B cell (primary cell): ENCODE measurements at regions not wholly inside any gene's neighbourhood (a gene's known extent, or its start where the extent isn't known, plus 50 kb on each side); places are given as distances from the start of the nearest gene placed in this dataset.

Experiments
- ATAC-seq: fragments of 200-7000 bp; cut with Tn5 transposase; one replicate; pipeline ENCODE4 v1.10.0; 2021; ENCODE audit warnings: low read depth, mild to moderate bottlenecking, moderate number of reproducible peaks, moderate library complexity
- CTCF ChIA-PET: fragments of 350-600 bp; sonication (Branson Sonifier 250); formaldehyde crosslinking; loops from one replicate; lab custom pipeline; 2021; ENCODE audit warnings: antibody characterized with exemption, inconsistent platforms; lab: Charles Lee
- POLR2A ChIA-PET: fragments of 350-600 bp; sonication (Branson Sonifier 250); formaldehyde crosslinking; loops from one replicate; lab custom pipeline; 2021; ENCODE audit warnings: antibody characterized with exemption; lab: Charles Lee
- DNase-seq: peaks from one replicate; pipeline ENCODE4 v3.0.0; 2013
- H2AFZ ChIP-seq: 2 replicates; pipeline ENCODE4 v1.6.1; 2012; ENCODE audit warnings: mild to moderate bottlenecking, low read depth, low read length; ENCODE audit not compliant: insufficient read depth, poor library complexity, severe bottlenecking
- H3K27ac ChIP-seq, 2 donors: 1 replicate in 1 of 2; 2 replicates in 1 of 2; pipeline ENCODE4 v1.5.1; 2012 to 2013; ENCODE audit warnings: low read length in 2 of 2, mild to moderate bottlenecking in 2 of 2, moderate library complexity in 1 of 2
- H3K27me3 ChIP-seq, 4 experiments: fragments of 200-600 bp in 1 of 4; sonication (generic) in 1 of 4; replicated peaks in 1 of 4; 1 replicate in 2 of 4; 2 replicates in 2 of 4; pipeline versions ENCODE4 v1.6.1 to v1.7.0; 2013 to 2016; ENCODE audit warnings: low read length in 3 of 4, mild to moderate bottlenecking in 2 of 4, mixed read lengths in 1 of 4, moderate library complexity in 1 of 4; ENCODE audit not compliant: insufficient read depth in 4 of 4, control insufficient read depth in 3 of 4; ENCODE audit errors: control extremely low read depth in 1 of 4
- H3K36me3 ChIP-seq, 2 experiments: replicated peaks in 1 of 2; 1 replicate in 1 of 2; 2 replicates in 1 of 2; pipeline versions ENCODE4 v1.6.1 to v1.7.1; 2013; ENCODE audit warnings: low read length in 1 of 2; ENCODE audit not compliant: insufficient read depth in 2 of 2, control insufficient read depth in 1 of 2; ENCODE audit errors: control extremely low read depth in 1 of 2, extremely low read depth in 1 of 2
- H3K4me1 ChIP-seq, 2 donors: fragments of 200-600 bp in 1 of 2; sonication (generic) in 1 of 2; 1 replicate in 1 of 2; 2 replicates in 1 of 2; pipeline versions ENCODE4 v1.5.1 to v1.6.1; 2013 to 2017; ENCODE audit warnings: low read length in 2 of 2; ENCODE audit not compliant: control insufficient read depth in 2 of 2, insufficient read depth in 2 of 2
- H3K4me2 ChIP-seq: replicated peaks from 2 replicates; pipeline ENCODE3; 2012; ENCODE audit warnings: mild to moderate bottlenecking, low read depth, low read length; ENCODE audit not compliant: poor library complexity, severe bottlenecking
- H3K4me3 ChIP-seq, 5 experiments: fragments of 200-600 bp in 1 of 5; sonication (generic) in 1 of 5; 1 replicate in 3 of 5; 2 replicates in 2 of 5; pipeline versions ENCODE4 v1.5.1 to v1.7.0; 2011 to 2016; ENCODE audit warnings: low read length in 4 of 5, mild to moderate bottlenecking in 4 of 5, low read depth in 2 of 5, control low read depth in 1 of 5, moderate library complexity in 1 of 5; ENCODE audit not compliant: insufficient read depth in 1 of 5; ENCODE audit errors: control extremely low read depth in 1 of 5, extremely low read depth in 1 of 5
- H3K79me2 ChIP-seq: fragments of 200-600 bp; sonication (generic); one replicate; pipeline ENCODE4 v1.6.0; 2016; ENCODE audit warnings: low read length; ENCODE audit not compliant: control insufficient read depth, insufficient read depth
- H3K9ac ChIP-seq: fragments of 200-600 bp; sonication (generic); 2 replicates; pipeline ENCODE4 v1.6.1; 2017; ENCODE audit warnings: mild to moderate bottlenecking, low read length, moderate library complexity
- H3K9me3 ChIP-seq, 3 donors: one replicate each; pipeline versions ENCODE4 v1.6.1 to v1.7.1; 2013; ENCODE audit warnings: low read length in 2 of 3; ENCODE audit not compliant: control insufficient read depth in 2 of 3, insufficient read depth in 1 of 3; ENCODE audit errors: control extremely low read depth in 1 of 3
- H4K20me1 ChIP-seq: 2 replicates; pipeline ENCODE4 v1.6.0; 2012; ENCODE audit warnings: mild to moderate bottlenecking, low read length; ENCODE audit not compliant: insufficient read depth, control insufficient read depth, poor library complexity, severe bottlenecking
- H3K27ac Mint-ChIP-seq: one replicate; pipeline ENCODE4 v1.8.0; 2021; ENCODE audit warnings: mixed read lengths
- H3K27me3 Mint-ChIP-seq: one replicate; pipeline ENCODE4 v1.8.0; 2021; ENCODE audit warnings: mixed read lengths
- H3K4me1 Mint-ChIP-seq: one replicate; pipeline ENCODE4 v1.8.0; 2021; ENCODE audit warnings: mixed read lengths
- H3K4me3 Mint-ChIP-seq: one replicate; pipeline ENCODE4 v1.8.0; 2021; ENCODE audit warnings: mixed read lengths
- H3K9me3 Mint-ChIP-seq: one replicate; pipeline ENCODE4 v1.8.0; 2022; ENCODE audit warnings: mixed read lengths; ENCODE audit not compliant: insufficient read depth
- EZH2 ChIP-seq: IDR thresholded peaks from 2 replicates; pipeline ENCODE4 v1.6.1; 2012; ENCODE audit warnings: borderline replicate concordance, low read depth, mild to moderate bottlenecking, moderate library complexity, low read length; ENCODE audit not compliant: insufficient read depth, poor library complexity, severe bottlenecking
- WGBS: methylation state at CpG from one replicate; pipeline ENCODE4 v1.1.5; 2013; ENCODE audit warnings: missing lambda C conversion rate; ENCODE audit not compliant: insufficient coverage; 5-methylcytosine and 5-hydroxymethylcytosine counted together
- intact Hi-C: fragments of 100-400 bp; cut with micrococcal nuclease; formaldehyde crosslinking; loops from one replicate; pipeline ENCODE4 v1.10.0; 2022
- TF ChIP-seq, protein P1 (sequence below): fragments of 200-600 bp; IDR thresholded peaks from one replicate; pipeline ENCODE4 v1.8.0; 2022; ENCODE audit warnings: antibody characterized with exemption, mild to moderate bottlenecking

- ATAC-seq, result no peak
- H3K9me3 Mint-ChIP-seq, result peaks cover 12% of the 10 kb centered on the region
- H3K79me2 ChIP-seq, result no peaks in the 10 kb centered on the region
- no peak overlapping the region for H2AFZ ChIP-seq
- H4K20me1 ChIP-seq, result no peaks in the 10 kb centered on the region
- no peaks in the 10 kb centered on the region for H3K36me3 ChIP-seq
- no peaks in the 10 kb centered on the region for H3K4me1 Mint-ChIP-seq
- POLR2A ChIA-PET, result no interaction called here
- intact Hi-C loops, result no loop called here
- DNase-seq, result no peak
- H3K4me2 ChIP-seq, result no peak overlapping the region
- H3K27me3 ChIP-seq, result no peaks in the 10 kb centered on the region
- no peak for TF ChIP-seq EZH2
- TF ChIP-seq, protein P1, sequence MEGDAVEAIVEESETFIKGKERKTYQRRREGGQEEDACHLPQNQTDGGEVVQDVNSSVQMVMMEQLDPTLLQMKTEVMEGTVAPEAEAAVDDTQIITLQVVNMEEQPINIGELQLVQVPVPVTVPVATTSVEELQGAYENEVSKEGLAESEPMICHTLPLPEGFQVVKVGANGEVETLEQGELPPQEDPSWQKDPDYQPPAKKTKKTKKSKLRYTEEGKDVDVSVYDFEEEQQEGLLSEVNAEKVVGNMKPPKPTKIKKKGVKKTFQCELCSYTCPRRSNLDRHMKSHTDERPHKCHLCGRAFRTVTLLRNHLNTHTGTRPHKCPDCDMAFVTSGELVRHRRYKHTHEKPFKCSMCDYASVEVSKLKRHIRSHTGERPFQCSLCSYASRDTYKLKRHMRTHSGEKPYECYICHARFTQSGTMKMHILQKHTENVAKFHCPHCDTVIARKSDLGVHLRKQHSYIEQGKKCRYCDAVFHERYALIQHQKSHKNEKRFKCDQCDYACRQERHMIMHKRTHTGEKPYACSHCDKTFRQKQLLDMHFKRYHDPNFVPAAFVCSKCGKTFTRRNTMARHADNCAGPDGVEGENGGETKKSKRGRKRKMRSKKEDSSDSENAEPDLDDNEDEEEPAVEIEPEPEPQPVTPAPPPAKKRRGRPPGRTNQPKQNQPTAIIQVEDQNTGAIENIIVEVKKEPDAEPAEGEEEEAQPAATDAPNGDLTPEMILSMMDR, result no peak
- no peak overlapping the region for H3K4me3 Mint-ChIP-seq
- H3K27ac ChIP-seq, result no peak overlapping the region
- H3K4me1 ChIP-seq, result no peaks in the 10 kb centered on the region
- H3K27ac Mint-ChIP-seq, result no peak overlapping the region
- peaks cover 0 to 3% (median 0%) of the 10 kb centered on the region in 3 donors for H3K9me3 ChIP-seq
- H3K9ac ChIP-seq, result no peak overlapping the region
- CTCF ChIA-PET, result interaction anchor here (0.6 kb wide), 1 partner anchor 161 kb away, joined by 6 read pairs; no protein-coding TSS in a partner anchor
- H3K27me3 Mint-ChIP-seq, result no peaks in the 10 kb centered on the region
- H3K4me3 ChIP-seq, result no peak overlapping the region
Measured at GRCh38 chr10:8787649-8788048, 733.2 kb downstream of the GATA3 start.

DNA sequence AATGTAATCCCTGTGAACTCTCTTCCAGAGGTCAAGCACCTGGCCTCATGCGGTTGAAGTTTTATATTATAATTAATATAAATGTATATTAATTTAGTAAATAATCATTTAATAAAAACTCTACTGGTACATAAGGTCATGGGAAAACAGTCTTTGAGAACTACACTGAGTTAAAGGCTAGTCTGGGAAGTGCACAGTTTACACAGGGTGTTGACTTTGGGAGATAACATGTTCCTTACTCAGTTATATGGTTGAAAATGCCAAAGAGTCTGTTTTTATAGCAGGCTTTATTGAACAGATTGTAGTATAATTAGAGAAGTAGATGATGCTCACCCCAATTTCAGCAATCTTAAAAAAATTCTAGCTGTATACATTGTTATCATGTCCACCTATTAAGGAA lies 735.9 kb downstream of the GATA3 start:
- DNase-seq (no peak), ATAC-seq (no peak)
- no peaks in the 10 kb centered on the region for H3K27me3 Mint-ChIP-seq
- no peak overlapping the region for H3K9ac ChIP-seq
- ChIA-PET CTCF (no interaction called here), POLR2A (no interaction called here)
- H3K4me2 ChIP-seq, result no peak overlapping the region
- H3K9me3 Mint-ChIP-seq, result peaks cover 9% of the 10 kb centered on the region
- WGBS, result no CpG with 5 or more reads among the region's 1 CpG
- no peak overlapping the region for H3K4me3 Mint-ChIP-seq
- intact Hi-C loops, result no loop called here
- H3K27ac Mint-ChIP-seq, result no peak overlapping the region
- H3K27me3 ChIP-seq, result no peaks in the 10 kb centered on the region
- H3K27ac ChIP-seq, result no peak overlapping the region
- H4K20me1 ChIP-seq, result no peaks in the 10 kb centered on the region
- H2AFZ ChIP-seq, result no peak overlapping the region
- H3K4me1 ChIP-seq, result no peaks in the 10 kb centered on the region
- H3K4me3 ChIP-seq, result no peak overlapping the region
- H3K79me2 ChIP-seq, result no peaks in the 10 kb centered on the region
- TF ChIP-seq EZH2, result no peak
- TF ChIP-seq, protein P1, result no peak
- H3K4me1 Mint-ChIP-seq, result no peaks in the 10 kb centered on the region
- H3K9me3 ChIP-seq, result peaks cover 0 to 3% (median 2%) of the 10 kb centered on the region in 3 donors
- H3K36me3 ChIP-seq, result no peaks in the 10 kb centered on the region
